SU-DHL-6 (cell line): ENCODE measurements at regions not wholly inside any gene's neighbourhood (a gene's known extent, or its start where the extent isn't known, plus 50 kb on each side); places are given as distances from the start of the nearest gene placed in this dataset.

ENCODE experiments used
- CTCF ChIP-seq: fragments of 200-600 bp; sonication (generic); IDR thresholded peaks from one replicate; pipeline ENCODE4 v1.5.1; 2017; ENCODE audit warnings: antibody characterized with exemption, mild to moderate bottlenecking, low read length, moderate library complexity; ENCODE audit not compliant: insufficient read depth, poor library complexity, severe bottlenecking
- EZH2phosphoT487 ChIP-seq: fragments of 200-600 bp; sonication (generic), shearing (Covaris generic); conservative IDR thresholded peaks from 2 replicates; pipeline ENCODE4 v1.6.1; 2018; ENCODE audit warnings: mild to moderate bottlenecking, antibody characterized with exemption, low read length, moderate library complexity, mixed read lengths

GRCh38 chr11:80048513-80048912 lies 607.7 kb upstream of the TENM4 start:
- TF ChIP-seq CTCF (no peak), EZH2phosphoT487 (no peak)
